Stimulated activated CD8-positive, alpha-beta memory T cell treated with anti-CD3 and anti-CD28 coated beads, Interleukin-15, amount 100 ng/mL, for 1 hour (primary cell): ENCODE measurements at regions not wholly inside any gene's neighbourhood (a gene's known extent, or its start where the extent isn't known, plus 50 kb on each side); places are given as distances from the start of the nearest gene placed in this dataset.
"Not testable (repeated sequence)": the region's sequence is repeated elsewhere in the genome, so short reads cannot be mapped to it uniquely, and the experiment has no call there.

Experiments used
- DNase-seq: peaks from one replicate; pipeline ENCODE4 v3.0.0-alpha.2; 2020; ENCODE audit warnings: low read depth

- DNase-seq: no peak
Measured at GRCh38 chr1:143604887-143605286, 366.9 kb downstream of the FAM72C start.

GRCh38 chr1:143584508-143584907 lies 387.3 kb downstream of the FAM72C start:
- DNase-seq: no peak

- no peak for DNase-seq
Measured at GRCh38 chr1:143574891-143575520, 396.8 kb downstream of the FAM72C start.

- not testable (repeated sequence) for DNase-seq
Measured at GRCh38 chr1:143572661-143573060, 399.1 kb downstream of the FAM72C start.

- not testable (repeated sequence) for DNase-seq
Measured at GRCh38 chr1:143563761-143564160, 408.0 kb downstream of the FAM72C start.

GRCh38 chr1:143553627-143554026 lies 418.2 kb downstream of the FAM72C start:
- no peak for DNase-seq

GRCh38 chr1:143504703-143505102 lies 467.1 kb downstream of the FAM72C start:
- not testable (repeated sequence) for DNase-seq

GRCh38 chr1:143504080-143504479 lies 467.7 kb downstream of the FAM72C start:
- not testable (repeated sequence) for DNase-seq

- DNase-seq: not testable (repeated sequence)
Measured at GRCh38 chr1:143503048-143503447, 468.7 kb downstream of the FAM72C start.

- DNase-seq: not testable (repeated sequence)
Measured at GRCh38 chr1:143502038-143502437, 469.7 kb downstream of the FAM72C start.

GRCh38 chr1:143498059-143498749 lies 473.6 kb downstream of the FAM72C start:
- not testable (repeated sequence) for DNase-seq

- no peak for DNase-seq
Measured at GRCh38 chr1:143497374-143497747, 474.4 kb downstream of the FAM72C start.

GRCh38 chr1:143496526-143497373 lies 475.0 kb downstream of the FAM72C start:
- not testable (repeated sequence) for DNase-seq
